GM12878 (cell line): ENCODE measurements at regions not wholly inside any gene's neighbourhood (a gene's known extent, or its start where the extent isn't known, plus 50 kb on each side); places are given as distances from the start of the nearest gene placed in this dataset.

Experiments used
- ATAC-seq: fragments of 200-7000 bp; cut with Tn5 transposase; 3 replicates; pipeline ENCODE4 v1.9.1; 2020; ENCODE audit warnings: mild to moderate bottlenecking, moderate library complexity
- BruUV-seq: library from RNA; stranded (reverse); fragments of 400-500 nt; replicated peaks from 2 replicates; lab custom pipeline; 2021; lab: Mats Ljungman, UMichigan
- CTCF ChIA-PET: fragments of 300-600 bp; sonication (Branson Sonifier 250); formaldehyde crosslinking; extraction: SDS; loops from one replicate; lab custom pipeline; 2021; ENCODE audit warnings: inconsistent platforms; lab: Yijun Ruan, JAX
- POLR2A ChIA-PET: fragments of 350-600 bp; formaldehyde crosslinking; extraction: SDS; loops from one replicate; lab custom pipeline; 2021; ENCODE audit warnings: inconsistent platforms; lab: Charles Lee
- RAD21 ChIA-PET: fragments of 300-600 bp; sonication (Branson Sonifier 250); formaldehyde crosslinking; loops from one replicate; lab custom pipeline; 2023; ENCODE audit warnings: antibody characterized with exemption; ENCODE audit not compliant: unreplicated experiment; lab: Charles Lee
- SMC1A ChIA-PET: fragments of 300-600 bp; sonication (Branson Sonifier 250); formaldehyde crosslinking; loops from one replicate; lab custom pipeline; 2023; ENCODE audit not compliant: unreplicated experiment, uncharacterized antibody; lab: Charles Lee
- DNase-seq: peaks from one replicate; pipeline ENCODE4 v3.0.0-alpha.2; 2011; ENCODE audit warnings: low read depth, low spot score
- FAIRE-seq: peaks from 3 replicates; lab custom pipeline; 2011; peaks lifted over from hg19 to GRCh38; lab: Jason Lieb, UNC
- H2AFZ ChIP-seq: 2 replicates; pipeline ENCODE4 v1.6.0; 2011; ENCODE audit warnings: low read depth, low read length, control low read depth; ENCODE audit not compliant: control insufficient read depth
- H3K27ac ChIP-seq: 2 replicates; pipeline ENCODE4 v1.5.1; 2011; ENCODE audit warnings: control low read depth; ENCODE audit not compliant: control insufficient read depth, insufficient read depth
- H3K27me3 ChIP-seq, 2 experiments: replicated peaks in 1 of 2; 2 replicates each; pipeline versions ENCODE4 v1.6.0 to v1.6.1; 2011; ENCODE audit warnings: low read length in 1 of 2; ENCODE audit not compliant: control insufficient read depth in 2 of 2, insufficient read depth in 2 of 2
- H3K36me3 ChIP-seq, 2 experiments: 2 replicates each; pipeline ENCODE4 v1.5.1; 2011; ENCODE audit warnings: low read length in 1 of 2; ENCODE audit not compliant: control insufficient read depth in 2 of 2, insufficient read depth in 2 of 2
- H3K4me1 ChIP-seq: 2 replicates; pipeline ENCODE4 v1.6.1; 2011; ENCODE audit warnings: mild to moderate bottlenecking, low read length, moderate library complexity, mixed read lengths; ENCODE audit not compliant: control insufficient read depth, insufficient read depth
- H3K4me2 ChIP-seq: 2 replicates; pipeline ENCODE4 v1.6.0; 2011; ENCODE audit warnings: control low read depth; ENCODE audit not compliant: control insufficient read depth, insufficient read depth
- H3K4me3 ChIP-seq: fragments of 200-600 bp; sonication (generic); 2 replicates; pipeline ENCODE4 v1.5.1; 2016
- H3K79me2 ChIP-seq: 2 replicates; pipeline ENCODE4 v1.6.0; 2011; ENCODE audit warnings: low read length; ENCODE audit not compliant: control insufficient read depth, insufficient read depth
- H3K9ac ChIP-seq: 2 replicates; pipeline ENCODE4 v1.8.0; 2011; ENCODE audit warnings: low read length, control low read depth, mixed read lengths; ENCODE audit not compliant: control insufficient read depth, insufficient read depth
- H3K9me3 ChIP-seq: replicated peaks from 3 replicates; pipeline ENCODE4 v1.5.1; 2011; ENCODE audit warnings: mild to moderate bottlenecking, low read length; ENCODE audit not compliant: control insufficient read depth, insufficient read depth
- H4K20me1 ChIP-seq: 2 replicates; pipeline ENCODE4 v1.6.0; 2011; ENCODE audit not compliant: control insufficient read depth, insufficient read depth
- BMI1 ChIP-seq: fragments of 450-650 bp; IDR thresholded peaks from 2 replicates; pipeline ENCODE4 v1.6.1; 2016; ENCODE audit warnings: mild to moderate bottlenecking, moderate library complexity, borderline replicate concordance
- CHD2 ChIP-seq: IDR thresholded peaks from 2 replicates; pipeline ENCODE4 v1.6.1; 2011; ENCODE audit warnings: low read depth, low read length, improper control_type of control experiment, borderline replicate concordance
- MEF2B ChIP-seq: fragments of 450-650 bp; IDR thresholded peaks from 2 replicates; pipeline ENCODE4 v1.6.1; 2018; ENCODE audit warnings: mild to moderate bottlenecking, moderate library complexity; ENCODE audit not compliant: partially characterized antibody, poor library complexity, severe bottlenecking
- MTA3 ChIP-seq: IDR thresholded peaks from 2 replicates; pipeline ENCODE4 v1.6.1; 2012; ENCODE audit warnings: low read length, inconsistent platforms, borderline replicate concordance
- PAX5 ChIP-seq: IDR thresholded peaks from 2 replicates; pipeline ENCODE4 v1.6.1; 2011; ENCODE audit warnings: low read depth, low read length, borderline replicate concordance
- RCOR1 ChIP-seq: conservative IDR thresholded peaks from 2 replicates; pipeline ENCODE4 v1.6.1; 2012; ENCODE audit warnings: low read depth, low read length, improper control_type of control experiment
- SREBF1 ChIP-seq: IDR thresholded peaks from 2 replicates; pipeline ENCODE4 v1.6.1; 2012; ENCODE audit warnings: mild to moderate bottlenecking, low read length
- SUZ12 ChIP-seq: fragments of 200-600 bp; sonication (generic); IDR thresholded peaks from one replicate; pipeline ENCODE4 v1.6.1; 2018; ENCODE audit warnings: antibody characterized with exemption, mild to moderate bottlenecking; ENCODE audit not compliant: unreplicated experiment
- TCF3 ChIP-seq: IDR thresholded peaks from 2 replicates; pipeline ENCODE4 v1.6.1; 2012; ENCODE audit warnings: low read depth, mild to moderate bottlenecking, low read length, borderline replicate concordance; ENCODE audit not compliant: insufficient read depth
- ZBED1 ChIP-seq: IDR thresholded peaks from 2 replicates; pipeline ENCODE4 v1.6.1; 2016; ENCODE audit warnings: borderline replicate concordance
- WGBS: methylation state at CpG from one replicate; pipeline ENCODE4 v1.1.6; 2016; ENCODE audit warnings: low lambda C conversion rate; ENCODE audit not compliant: insufficient replicate concordance, insufficient coverage; ENCODE audit errors: missing lambda C conversion rate; 5-methylcytosine and 5-hydroxymethylcytosine counted together
- in situ Hi-C: fragments of 300-500 bp; cut with MboI; formaldehyde crosslinking; loops from 9 replicates; pipeline ENCODE4 v1.14.3; 2018; ENCODE audit warnings: mixed read lengths
- intact Hi-C: fragments of 100-400 bp; cut with micrococcal nuclease; formaldehyde crosslinking; loops from one replicate; pipeline ENCODE4 v1.14.2; 2022; ENCODE audit not compliant: unreplicated experiment
- TF ChIP-seq, protein P1 (sequence below): fragments of 450-650 bp; conservative IDR thresholded peaks from 2 replicates; pipeline ENCODE4 v1.6.1; 2017; ENCODE audit warnings: mild to moderate bottlenecking, moderate library complexity
- TF ChIP-seq, protein P2 (sequence below): fragments of 450-650 bp; IDR thresholded peaks from 2 replicates; pipeline ENCODE4 v1.6.1; 2017; ENCODE audit warnings: mild to moderate bottlenecking, low read depth, inconsistent platforms; ENCODE audit not compliant: poor library complexity, severe bottlenecking

DNA sequence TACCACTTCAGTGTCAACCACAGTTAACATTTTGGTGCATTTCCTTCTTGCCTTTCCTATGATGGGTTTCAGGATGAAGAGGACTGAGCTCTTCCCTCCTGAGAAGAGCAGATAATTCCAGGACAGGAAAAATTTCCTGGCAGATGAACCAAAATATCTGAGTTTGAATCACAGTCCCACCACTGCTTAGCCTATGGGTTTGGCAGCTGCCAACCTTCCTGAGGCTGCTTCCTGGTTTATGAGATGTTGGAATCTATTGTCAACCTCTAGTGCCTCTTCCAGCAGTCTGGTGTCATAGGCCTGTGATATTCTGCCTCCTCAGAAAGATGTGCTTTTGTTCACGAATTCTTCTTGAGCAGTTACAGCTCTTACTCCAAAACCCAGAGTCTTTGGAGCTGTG lies 197.4 kb upstream of the FRMD6 start (continued):
- TF ChIP-seq TCF3 (no peak), RCOR1 (no peak)
- TF ChIP-seq, all 136 proteins: peak for 0

DNA sequence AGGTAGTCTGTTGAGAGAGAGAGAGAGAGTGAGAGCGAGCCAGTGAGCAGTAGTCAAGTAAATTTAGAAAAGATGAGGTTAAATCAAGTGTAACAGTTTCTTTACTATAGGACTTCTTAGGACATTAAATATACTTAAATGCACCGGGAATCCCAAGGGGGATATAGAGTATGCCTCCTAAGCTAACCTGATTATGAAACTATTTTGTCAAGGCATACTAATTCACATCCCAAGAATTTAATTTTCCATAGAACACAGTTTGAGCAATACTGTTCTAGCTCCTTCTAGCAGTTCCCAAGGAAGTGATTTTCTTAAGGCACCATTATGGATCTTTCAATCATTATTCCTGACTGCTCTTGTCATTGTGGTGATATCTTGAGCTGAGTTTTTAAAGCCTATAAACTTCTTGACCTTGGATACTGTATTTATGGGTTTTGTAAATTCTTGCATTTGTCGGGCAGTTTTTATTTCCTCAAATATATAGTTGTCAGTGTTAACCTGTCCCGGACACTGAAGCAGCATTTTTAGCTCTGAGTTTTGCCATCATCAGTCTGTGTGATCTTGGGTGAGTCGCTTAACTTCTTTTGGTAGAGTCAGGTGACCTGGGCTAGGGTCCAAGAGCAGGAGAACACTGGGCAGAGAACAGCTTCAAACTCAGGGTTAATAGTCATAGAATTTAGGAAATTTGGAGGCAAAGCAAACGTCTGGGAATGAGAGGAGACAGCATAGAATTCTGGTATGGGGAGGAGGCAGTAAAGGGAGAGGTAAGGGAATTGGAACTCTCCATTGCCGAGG lies 196.5 kb upstream of the FRMD6 start:
- POLR2A ChIA-PET, result no interaction called here
- 30% methylated on average over 7 of the region's 7 CpGs for WGBS
- TF ChIP-seq PAX5 (no peak), MTA3 (no peak), SREBF1 (no peak), MEF2B (no peak), BMI1 (no peak), CHD2 (no peak), SUZ12 (no peak), ZBED1 (no peak)
- TF ChIP-seq, protein P1, sequence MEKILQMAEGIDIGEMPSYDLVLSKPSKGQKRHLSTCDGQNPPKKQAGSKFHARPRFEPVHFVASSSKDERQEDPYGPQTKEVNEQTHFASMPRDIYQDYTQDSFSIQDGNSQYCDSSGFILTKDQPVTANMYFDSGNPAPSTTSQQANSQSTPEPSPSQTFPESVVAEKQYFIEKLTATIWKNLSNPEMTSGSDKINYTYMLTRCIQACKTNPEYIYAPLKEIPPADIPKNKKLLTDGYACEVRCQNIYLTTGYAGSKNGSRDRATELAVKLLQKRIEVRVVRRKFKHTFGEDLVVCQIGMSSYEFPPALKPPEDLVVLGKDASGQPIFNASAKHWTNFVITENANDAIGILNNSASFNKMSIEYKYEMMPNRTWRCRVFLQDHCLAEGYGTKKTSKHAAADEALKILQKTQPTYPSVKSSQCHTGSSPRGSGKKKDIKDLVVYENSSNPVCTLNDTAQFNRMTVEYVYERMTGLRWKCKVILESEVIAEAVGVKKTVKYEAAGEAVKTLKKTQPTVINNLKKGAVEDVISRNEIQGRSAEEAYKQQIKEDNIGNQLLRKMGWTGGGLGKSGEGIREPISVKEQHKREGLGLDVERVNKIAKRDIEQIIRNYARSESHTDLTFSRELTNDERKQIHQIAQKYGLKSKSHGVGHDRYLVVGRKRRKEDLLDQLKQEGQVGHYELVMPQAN, result no peak
- TF ChIP-seq, protein P2, sequence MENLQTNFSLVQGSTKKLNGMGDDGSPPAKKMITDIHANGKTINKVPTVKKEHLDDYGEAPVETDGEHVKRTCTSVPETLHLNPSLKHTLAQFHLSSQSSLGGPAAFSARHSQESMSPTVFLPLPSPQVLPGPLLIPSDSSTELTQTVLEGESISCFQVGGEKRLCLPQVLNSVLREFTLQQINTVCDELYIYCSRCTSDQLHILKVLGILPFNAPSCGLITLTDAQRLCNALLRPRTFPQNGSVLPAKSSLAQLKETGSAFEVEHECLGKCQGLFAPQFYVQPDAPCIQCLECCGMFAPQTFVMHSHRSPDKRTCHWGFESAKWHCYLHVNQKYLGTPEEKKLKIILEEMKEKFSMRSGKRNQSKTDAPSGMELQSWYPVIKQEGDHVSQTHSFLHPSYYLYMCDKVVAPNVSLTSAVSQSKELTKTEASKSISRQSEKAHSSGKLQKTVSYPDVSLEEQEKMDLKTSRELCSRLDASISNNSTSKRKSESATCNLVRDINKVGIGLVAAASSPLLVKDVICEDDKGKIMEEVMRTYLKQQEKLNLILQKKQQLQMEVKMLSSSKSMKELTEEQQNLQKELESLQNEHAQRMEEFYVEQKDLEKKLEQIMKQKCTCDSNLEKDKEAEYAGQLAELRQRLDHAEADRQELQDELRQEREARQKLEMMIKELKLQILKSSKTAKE, result no peak
- H2AFZ ChIP-seq, result no peak overlapping the region
- no TSS peak for BruUV-seq
- no peak overlapping the region for H3K4me2 ChIP-seq
- H3K27ac ChIP-seq, result no peak overlapping the region
- no peaks in the 10 kb centered on the region for H3K36me3 ChIP-seq
- H3K4me1 ChIP-seq, result no peaks in the 10 kb centered on the region
- RAD21 ChIA-PET, result no interaction called here
- no peaks in the 10 kb centered on the region for H4K20me1 ChIP-seq
- no peaks in the 10 kb centered on the region; a peak in 1 of 4 replicates for H3K27me3 ChIP-seq
- no peak for DNase-seq
- H3K79me2 ChIP-seq, result no peaks in the 10 kb centered on the region
- CTCF ChIA-PET, result no interaction called here
- H3K9me3 ChIP-seq, result no peaks in the 10 kb centered on the region
- ATAC-seq, result no peak
- H3K9ac ChIP-seq, result no peak overlapping the region
- H3K4me3 ChIP-seq, result no peak overlapping the region
- intact Hi-C loops (no loop called here), in situ Hi-C loops (no loop called here)
- SMC1A ChIA-PET, result no interaction called here
- no peak for FAIRE-seq
